Activated effector memory CD4-positive, alpha-beta T cell treated with anti-CD3 and anti-CD28 coated beads, Interleukin-2, amount 50 U/mL, for 16 hours (primary cell): ENCODE measurements at regions not wholly inside any gene's neighbourhood (a gene's known extent, or its start where the extent isn't known, plus 50 kb on each side); places are given as distances from the start of the nearest gene placed in this dataset.
"Not testable (repeated sequence)": the region's sequence is repeated elsewhere in the genome, so short reads cannot be mapped to it uniquely, and the experiment has no call there.

Source experiments
- DNase-seq: peaks from one replicate; pipeline ENCODE4 v3.0.0-alpha.2; 2020

DNA sequence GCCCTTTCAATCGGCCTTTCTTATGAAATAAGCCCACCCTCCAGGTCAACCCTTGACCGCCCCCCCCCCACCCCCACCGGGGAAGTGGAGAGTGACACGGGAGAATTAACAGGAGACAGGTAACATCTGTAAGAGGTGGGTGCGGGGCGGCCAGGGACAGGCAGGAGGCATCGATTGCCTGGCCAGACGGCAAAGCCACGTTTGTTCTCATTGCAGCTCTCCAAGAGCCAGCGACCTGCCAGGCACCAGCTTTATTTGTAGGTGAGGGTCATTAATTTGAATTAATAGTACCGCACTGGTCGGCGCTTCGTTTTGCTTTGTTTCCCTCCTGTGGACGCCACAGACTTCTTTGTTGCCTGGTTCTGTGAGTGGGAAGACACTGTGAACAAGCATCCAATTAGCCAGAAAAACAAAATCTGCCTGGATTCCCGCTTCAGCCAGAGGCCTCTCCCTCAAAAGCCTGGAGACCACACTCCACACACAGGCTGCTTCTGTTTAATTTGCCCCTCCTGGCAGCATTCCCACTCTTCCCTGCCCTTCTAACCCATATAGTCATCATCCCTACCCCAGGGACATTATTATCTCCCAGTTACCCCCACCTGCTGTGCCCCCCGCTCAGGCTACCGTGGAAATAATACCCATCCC, 104.5 kb upstream of the OPCML start:
- DNase-seq, result no peak

- no peak for DNase-seq
Observed at GRCh38 chr11:133635244-133635739, 103.0 kb upstream of the OPCML start.

- DNase-seq, result not testable (repeated sequence)
Observed at GRCh38 chr11:133628371-133628770, 96.1 kb upstream of the OPCML start.

DNA sequence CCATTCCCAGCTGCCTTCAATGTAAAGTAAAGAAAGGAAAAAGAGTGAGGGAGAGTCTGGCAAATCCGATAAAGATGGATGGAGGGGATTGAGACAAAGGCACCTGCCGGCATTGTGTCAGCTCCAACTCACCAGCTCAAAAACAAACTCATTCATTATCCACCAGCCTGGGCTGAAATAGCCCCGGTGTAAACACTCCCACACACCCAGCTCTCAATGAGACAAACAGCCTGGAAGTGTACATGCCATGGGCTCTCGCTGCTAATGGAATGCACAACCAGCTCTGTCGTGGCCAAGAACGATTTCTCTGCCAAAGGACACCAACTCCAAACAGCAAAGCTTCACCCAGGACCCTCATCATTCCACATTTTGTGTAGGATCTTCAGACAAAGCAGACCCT, 89.3 kb upstream of the OPCML start:
- DNase-seq, result no peak

DNA sequence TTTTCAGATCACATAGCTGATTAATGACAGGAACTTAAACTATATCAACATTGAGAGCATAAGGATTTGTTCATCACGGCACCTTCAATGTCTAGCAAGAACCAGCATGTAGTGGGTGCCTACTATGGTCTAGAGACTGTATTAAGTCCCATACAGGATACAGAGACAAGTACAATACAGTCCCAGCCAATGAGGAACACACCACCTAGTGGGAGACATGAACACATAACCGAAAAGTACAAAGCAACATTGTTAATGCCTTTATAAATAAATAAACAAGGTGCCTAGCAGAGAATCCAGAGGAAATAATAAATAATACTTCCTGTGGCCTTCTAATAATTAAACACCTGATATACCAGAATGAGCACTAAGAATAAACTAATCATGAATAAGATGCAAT, 87.7 kb upstream of the OPCML start:
- DNase-seq, result no peak

- no peak for DNase-seq
Observed at GRCh38 chr11:133619397-133619796, 87.1 kb upstream of the OPCML start.

DNA sequence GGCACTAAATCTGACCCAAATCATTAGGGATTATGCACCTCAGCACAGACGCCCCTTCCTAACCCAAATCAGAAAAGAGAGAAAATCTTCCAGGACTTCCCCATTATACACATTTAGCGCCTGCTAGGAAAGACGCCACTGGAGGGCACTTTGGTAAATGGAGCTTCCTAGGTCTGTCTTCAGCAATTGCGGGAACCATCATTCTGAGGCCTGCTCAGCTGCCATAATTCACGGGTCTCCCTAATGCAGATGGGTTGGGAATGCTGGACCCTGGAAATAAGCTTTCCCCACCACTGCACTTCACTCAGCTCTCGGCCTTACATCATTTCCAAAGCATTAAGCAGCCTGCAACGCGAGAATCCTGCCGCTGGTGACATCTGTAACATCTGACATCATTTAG, 86.2 kb upstream of the OPCML start:
- no peak for DNase-seq

DNA sequence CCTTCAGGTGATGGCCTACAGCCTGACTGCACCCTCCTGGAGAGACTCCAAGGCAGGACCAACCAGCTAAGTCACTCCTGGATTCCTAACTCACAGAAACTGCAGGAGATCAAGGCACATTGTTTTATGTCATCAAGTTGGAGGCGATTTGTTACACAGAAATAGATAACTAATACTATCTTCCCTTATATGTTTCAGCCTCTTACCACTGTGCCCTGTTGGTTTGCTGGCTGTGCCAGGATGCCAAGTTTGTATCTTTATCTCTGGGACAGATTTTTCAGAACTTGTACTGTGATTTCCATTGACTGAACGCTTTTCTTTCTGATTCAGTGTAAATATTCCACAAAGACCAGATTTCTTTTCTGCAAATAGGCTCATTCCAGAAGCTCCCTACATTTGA, 76.2 kb upstream of the OPCML start:
- DNase-seq, result no peak

DNA sequence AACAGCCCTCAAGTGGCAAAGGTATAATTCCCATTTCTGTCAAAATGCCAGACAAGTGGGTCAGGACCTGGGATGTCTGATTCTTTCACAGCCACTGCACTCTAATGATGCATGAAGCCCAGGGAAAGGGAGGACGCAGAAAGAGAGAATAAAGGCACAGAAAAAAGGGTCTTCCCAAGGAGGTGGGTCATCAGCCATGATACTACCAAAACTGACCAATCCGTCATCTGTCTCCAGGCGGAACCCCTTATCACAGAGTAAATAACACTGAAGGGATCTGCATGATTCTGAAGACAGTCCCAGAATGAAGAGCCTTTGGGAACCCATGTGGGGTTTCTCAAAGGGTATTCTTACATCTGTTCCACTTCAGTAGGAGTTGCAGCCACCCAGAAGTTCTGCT, 73.8 kb upstream of the OPCML start:
- DNase-seq, result no peak

GRCh38 chr11:133605482-133605881, 73.2 kb upstream of the OPCML start:
- no peak for DNase-seq

DNA sequence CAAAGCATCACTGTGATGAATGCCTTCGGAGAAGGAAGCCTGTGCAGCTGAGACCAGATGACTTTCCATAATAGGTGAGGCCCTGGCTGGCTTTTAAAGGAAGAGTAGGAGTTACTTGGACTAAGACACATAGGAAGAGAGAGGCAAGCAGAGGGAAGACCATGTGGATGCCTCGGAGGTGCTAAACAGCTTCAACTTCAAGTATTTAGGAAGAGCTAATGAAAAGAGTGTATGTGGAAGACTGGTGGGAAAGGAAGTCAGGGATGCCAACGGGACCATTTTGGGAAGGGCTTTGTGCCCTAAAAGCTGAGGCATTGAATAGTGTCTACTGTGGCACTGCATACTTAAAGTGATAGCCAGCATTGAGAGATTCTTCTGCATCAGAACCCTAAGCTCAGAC, 69.3 kb upstream of the OPCML start:
- no peak for DNase-seq

DNA sequence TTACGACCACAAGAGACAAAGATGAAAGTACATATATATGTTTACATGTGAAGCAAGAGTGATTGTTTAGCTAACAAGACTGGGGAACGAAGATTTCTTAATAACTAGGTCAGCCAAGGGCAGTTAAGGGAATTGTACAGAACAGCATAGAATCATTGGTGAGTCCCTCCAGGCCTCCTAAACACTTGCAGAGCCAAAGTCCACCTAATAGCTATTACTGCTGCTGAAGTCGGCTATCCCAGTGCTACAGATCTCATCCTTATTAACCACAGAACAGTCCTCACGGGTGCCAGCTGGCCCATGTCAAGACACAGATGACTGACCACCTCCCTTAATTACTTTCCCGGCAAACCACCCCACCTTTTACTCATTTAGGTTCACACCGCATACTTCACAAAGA, 68.5 kb upstream of the OPCML start:
- no peak for DNase-seq

DNA sequence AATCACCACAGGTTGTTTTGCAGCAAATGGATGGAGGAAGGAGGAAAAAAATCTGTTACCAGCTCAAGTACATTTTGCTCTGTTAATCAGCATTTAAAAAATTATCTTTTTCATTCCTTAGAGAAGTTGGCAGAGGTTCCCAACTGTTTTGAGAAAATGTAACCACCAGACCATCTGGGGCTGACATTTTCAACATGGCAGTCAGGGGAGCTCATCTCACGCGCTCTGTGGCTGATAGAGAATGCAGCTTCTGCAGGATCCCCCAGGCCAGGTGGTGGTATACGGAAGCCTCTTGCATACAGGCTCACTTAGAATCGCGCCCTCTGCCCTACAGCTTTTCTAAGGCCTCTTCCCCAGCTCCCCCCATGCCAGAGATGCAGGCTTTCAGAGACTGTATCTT, 68.0 kb upstream of the OPCML start:
- no peak for DNase-seq

DNA sequence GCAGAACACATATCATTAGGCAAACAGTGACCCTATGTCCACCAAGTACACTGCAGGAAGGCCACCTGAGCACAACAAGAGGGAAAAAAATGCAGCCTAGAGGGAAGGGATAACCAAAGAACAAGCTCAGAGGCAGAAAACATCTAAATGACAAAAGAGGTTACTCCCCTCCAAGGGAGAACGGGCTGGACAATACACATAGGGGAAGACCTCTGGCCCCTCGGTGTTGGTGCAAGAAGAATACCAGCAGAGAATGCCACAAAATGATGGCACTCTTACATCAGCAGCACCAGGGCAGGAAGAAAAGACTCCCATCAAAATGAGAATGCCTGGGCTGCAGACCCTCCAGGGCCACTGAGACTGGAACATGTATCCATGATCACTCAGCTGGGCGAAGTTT, 66.6 kb upstream of the OPCML start:
- DNase-seq, result no peak

- no peak for DNase-seq
Observed at GRCh38 chr11:133597236-133597635, 64.9 kb upstream of the OPCML start.

GRCh38 chr11:133595998-133596590, 63.8 kb upstream of the OPCML start:
- DNase-seq, result no peak

DNA sequence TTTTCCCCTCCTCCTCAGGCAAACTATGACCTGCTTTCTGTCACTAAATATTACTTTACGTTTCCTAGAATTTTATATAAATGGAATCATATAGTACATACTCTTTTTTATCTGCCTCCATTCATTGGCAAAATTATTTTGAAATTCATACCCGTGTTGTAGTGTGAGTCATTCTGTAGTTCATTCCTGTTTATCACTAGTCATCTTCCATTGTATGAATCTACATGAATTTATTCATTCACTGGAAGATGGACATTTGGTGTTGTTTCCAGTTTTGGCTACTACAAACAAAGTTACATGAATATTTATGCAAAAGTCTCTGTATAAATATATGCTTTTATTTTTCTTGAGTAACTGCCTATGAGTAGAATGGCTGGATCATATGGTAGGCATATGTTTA, 60.7 kb upstream of the OPCML start:
- DNase-seq, result no peak

DNA sequence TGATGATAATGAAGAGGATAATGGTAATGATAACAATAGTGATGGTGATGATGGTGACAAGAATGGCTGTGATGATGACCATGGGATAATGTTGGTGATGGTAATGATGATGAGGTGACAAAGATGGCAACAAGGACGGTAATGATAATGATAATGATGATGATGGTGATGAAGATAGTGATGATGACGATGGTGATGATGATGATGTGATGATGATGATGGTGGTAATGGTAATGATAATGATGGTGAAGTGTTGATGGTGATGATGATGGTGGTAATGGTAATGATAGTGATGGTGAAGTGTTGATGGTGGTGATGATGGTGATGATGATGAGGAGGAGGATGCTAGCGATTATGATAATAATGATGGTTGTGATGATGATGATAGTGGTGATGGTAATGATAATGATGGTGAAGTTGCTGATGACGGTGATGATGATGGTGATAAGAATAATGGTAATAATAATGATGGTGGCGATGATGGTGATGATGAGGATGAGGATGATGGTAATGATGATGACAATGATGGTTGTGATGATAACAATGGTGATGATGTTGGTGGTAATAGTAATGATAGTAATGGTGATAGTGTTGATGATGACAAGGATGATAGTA, 54.7 kb upstream of the OPCML start:
- no peak for DNase-seq

GRCh38 chr11:133582750-133583149, 50.4 kb upstream of the OPCML start:
- no peak for DNase-seq

GRCh38 chr11:133582326-133582725, 50.0 kb upstream of the OPCML start:
- DNase-seq, result no peak
